Skeletal muscle cell (primary cell): ENCODE measurements at regions not wholly inside any gene's neighbourhood (a gene's known extent, or its start where the extent isn't known, plus 50 kb on each side); places are given as distances from the start of the nearest gene placed in this dataset.
"Not testable (repeated sequence)": the region's sequence is repeated elsewhere in the genome, so short reads cannot be mapped to it uniquely, and the experiment has no call there.

Source experiments
- DNase-seq: peaks from one replicate; pipeline ENCODE4 v3.0.0-alpha.2; 2010; ENCODE audit warnings: low read depth
- H3K4me3 ChIP-seq: 2 replicates; pipeline ENCODE4 v1.5.1; 2011; ENCODE audit warnings: low read depth, mild to moderate bottlenecking, control low read depth, low read length, moderate library complexity

DNA sequence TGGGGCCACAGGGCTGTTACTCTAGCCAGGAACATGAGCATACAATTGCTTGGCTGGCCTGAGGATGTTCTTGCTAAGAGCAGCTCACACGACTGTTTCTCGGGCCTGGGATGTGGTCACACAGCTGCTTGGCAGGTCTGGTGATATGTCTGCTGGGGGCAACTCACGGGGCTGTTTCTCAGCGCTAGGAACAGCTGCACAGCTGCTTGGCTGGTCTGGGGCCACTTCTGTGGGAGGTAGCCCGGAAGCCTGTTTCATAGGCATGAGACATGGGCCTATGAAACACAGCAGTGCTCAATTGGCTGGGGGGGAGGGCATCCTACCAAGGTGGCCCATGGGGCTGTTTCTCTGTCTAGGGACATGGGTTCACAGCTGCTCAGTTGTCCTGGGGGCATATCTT lies 73.4 kb upstream of the DDHD1 start:
- no peak overlapping the region for H3K4me3 ChIP-seq

GRCh38 chr14:53220914-53221313 lies 67.8 kb upstream of the DDHD1 start:
- no peak for DNase-seq
- H3K4me3 ChIP-seq = no peak overlapping the region

More for the DNA sequence above, 73.4 kb upstream of the DDHD1 start:
- peak; percentile 84 for DNase-seq

- DNase-seq = no peak
- peak overlapping the region; percentile 56 for H3K4me3 ChIP-seq
Measured at GRCh38 chr14:53218161-53218560, 65.0 kb upstream of the DDHD1 start.

GRCh38 chr14:53217316-53217994 lies 64.3 kb upstream of the DDHD1 start:
- peak overlapping the region; percentile 56 for H3K4me3 ChIP-seq
- no peak for DNase-seq

DNA sequence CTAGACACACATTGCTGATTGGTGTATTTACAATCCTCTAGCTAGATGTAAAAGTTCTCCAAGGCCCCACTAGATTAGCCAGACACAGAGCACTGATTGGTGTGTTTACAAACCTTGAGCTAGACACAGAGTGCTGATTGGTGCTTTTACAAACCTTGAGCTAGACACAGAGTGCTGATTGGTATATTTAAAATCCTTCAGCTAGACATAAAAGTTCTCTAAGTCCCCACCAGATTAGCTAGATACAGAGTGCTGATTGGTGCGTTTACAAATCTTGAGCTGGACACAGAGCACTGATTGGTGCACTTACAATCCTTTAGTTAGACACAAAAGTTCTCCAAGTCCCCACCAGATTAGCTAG lies 63.8 kb upstream of the DDHD1 start:
- H3K4me3 ChIP-seq = peak overlapping the region; percentile 56
- not testable (repeated sequence) for DNase-seq

GRCh38 chr14:53216478-53216877 lies 63.4 kb upstream of the DDHD1 start:
- not testable (repeated sequence) for H3K4me3 ChIP-seq, DNase-seq

GRCh38 chr14:53215101-53215500 lies 62.0 kb upstream of the DDHD1 start:
- DNase-seq = no peak
- H3K4me3 ChIP-seq = no peak overlapping the region

- H3K4me3 ChIP-seq = no peak overlapping the region
- DNase-seq = no peak
Measured at GRCh38 chr14:53214384-53214783, 61.3 kb upstream of the DDHD1 start.

DNA sequence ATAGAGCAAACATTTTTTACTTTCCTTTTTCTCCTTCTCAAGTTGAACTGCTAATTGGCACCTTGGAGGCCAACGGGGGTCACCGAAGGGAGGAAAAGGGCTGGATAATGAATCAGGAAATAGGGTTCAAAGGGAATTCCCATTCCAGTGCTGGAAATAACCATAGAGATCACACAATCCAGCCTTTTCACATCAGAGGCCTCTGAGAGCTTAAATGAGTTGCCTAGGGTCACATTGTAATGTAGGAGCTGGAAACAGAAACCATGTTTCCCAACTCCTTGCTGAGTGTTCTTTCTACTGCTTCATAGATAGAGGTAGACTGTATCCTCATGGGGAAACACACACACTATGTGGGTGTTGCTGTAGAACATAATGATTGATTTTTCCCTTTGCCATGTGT lies 60.6 kb upstream of the DDHD1 start:
- no peak overlapping the region for H3K4me3 ChIP-seq
- DNase-seq = no peak

- H3K4me3 ChIP-seq = no peak overlapping the region
- no peak for DNase-seq
Measured at GRCh38 chr14:53209370-53209769, 56.2 kb upstream of the DDHD1 start.
